SH-SY5Y (cell line): ENCODE measurements at regions not wholly inside any gene's neighbourhood (a gene's known extent, or its start where the extent isn't known, plus 50 kb on each side); places are given as distances from the start of the nearest gene placed in this dataset.

ENCODE experiments used
- GATA2 ChIP-seq: IDR thresholded peaks from 2 replicates; pipeline ENCODE4 v1.6.1; 2011; ENCODE audit warnings: mild to moderate bottlenecking, low read depth, low read length
- GATA3 ChIP-seq: IDR thresholded peaks from 2 replicates; pipeline ENCODE4 v1.6.1; 2011; ENCODE audit warnings: low read depth, mild to moderate bottlenecking, low read length, moderate library complexity

DNA sequence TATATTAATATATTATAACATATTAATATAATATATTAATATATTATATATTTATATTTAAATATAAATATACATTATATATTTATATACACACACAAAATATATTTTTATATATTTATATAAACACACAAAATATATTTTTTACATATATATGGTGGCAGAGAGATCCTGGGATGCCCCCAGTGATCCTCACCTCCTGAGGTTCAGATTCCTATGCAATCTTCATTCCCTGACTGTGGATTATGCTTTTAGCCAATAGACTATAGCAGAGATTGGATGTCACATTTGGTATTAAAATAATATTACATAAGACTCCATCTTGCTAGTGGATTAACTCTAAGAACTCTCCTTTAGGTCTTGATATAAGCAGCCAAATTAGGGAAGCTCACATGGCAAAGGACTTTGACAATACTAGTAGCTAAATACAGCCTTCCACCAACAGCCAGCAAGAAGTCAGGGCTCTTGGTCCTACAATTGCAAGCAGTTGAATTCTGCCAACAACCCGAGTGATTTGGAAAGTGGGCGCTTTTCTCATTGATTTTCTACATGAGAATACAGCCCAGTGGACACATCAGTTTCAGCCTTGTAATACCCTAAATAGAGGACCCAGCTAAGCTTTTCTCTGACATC is 681.0 kb downstream of the C6orf118 start:
- TF ChIP-seq GATA2 (no peak), GATA3 (no peak)
